LNCaP clone FGC (cell line): ENCODE measurements at regions not wholly inside any gene's neighbourhood (a gene's known extent, or its start where the extent isn't known, plus 50 kb on each side); places are given as distances from the start of the nearest gene placed in this dataset.

Source experiments
- DNase-seq: peaks from one replicate; pipeline ENCODE4 v3.0.0-alpha.2; 2011; ENCODE audit warnings: low read depth
- H3K4me3 ChIP-seq: 2 replicates; pipeline ENCODE4 v1.5.1; 2011; ENCODE audit warnings: mild to moderate bottlenecking, low read depth, low read length, control low read depth
- CTCF ChIP-seq: IDR thresholded peaks from 2 replicates; pipeline ENCODE4 v1.5.1; 2012; ENCODE audit warnings: mild to moderate bottlenecking; ENCODE audit not compliant: control insufficient read depth, insufficient read depth; ENCODE audit errors: extremely low read depth

GRCh38 chrX:118219866-118220265 is 103.3 kb upstream of the KLHL13 start:
- TF ChIP-seq CTCF = no peak
- H3K4me3 ChIP-seq = no peak overlapping the region

GRCh38 chrX:118220509-118220908 is 103.9 kb upstream of the KLHL13 start:
- no peak overlapping the region for H3K4me3 ChIP-seq
- no peak for TF ChIP-seq CTCF
- DNase-seq = no peak

More at GRCh38 chrX:118219866-118220265, 103.3 kb upstream of the KLHL13 start:
- DNase-seq = no peak

GRCh38 chrX:118221270-118221669 is 104.7 kb upstream of the KLHL13 start:
- H3K4me3 ChIP-seq = no peak overlapping the region
- no peak for TF ChIP-seq CTCF
- no peak for DNase-seq

GRCh38 chrX:118221733-118222132 is 105.1 kb upstream of the KLHL13 start:
- no peak for TF ChIP-seq CTCF
- H3K4me3 ChIP-seq = no peak overlapping the region
- no peak for DNase-seq

GRCh38 chrX:118222421-118222820 is 105.8 kb upstream of the KLHL13 start:
- no peak for TF ChIP-seq CTCF
- H3K4me3 ChIP-seq = no peak overlapping the region
- DNase-seq = no peak

- H3K4me3 ChIP-seq = no peak overlapping the region
- DNase-seq = no peak
- TF ChIP-seq CTCF = peak; percentile 47
Measured at GRCh38 chrX:118225711-118226428, 109.3 kb upstream of the KLHL13 start.

- no peak for TF ChIP-seq CTCF
- H3K4me3 ChIP-seq = no peak overlapping the region
- no peak for DNase-seq
Measured at GRCh38 chrX:118228041-118228440, 111.4 kb upstream of the KLHL13 start.
